ENCODE measurements at regions not wholly inside any gene's neighbourhood (a gene's known extent, or its start where the extent isn't known, plus 50 kb on each side); places are given as distances from the start of the nearest gene placed in this dataset.

DNA sequence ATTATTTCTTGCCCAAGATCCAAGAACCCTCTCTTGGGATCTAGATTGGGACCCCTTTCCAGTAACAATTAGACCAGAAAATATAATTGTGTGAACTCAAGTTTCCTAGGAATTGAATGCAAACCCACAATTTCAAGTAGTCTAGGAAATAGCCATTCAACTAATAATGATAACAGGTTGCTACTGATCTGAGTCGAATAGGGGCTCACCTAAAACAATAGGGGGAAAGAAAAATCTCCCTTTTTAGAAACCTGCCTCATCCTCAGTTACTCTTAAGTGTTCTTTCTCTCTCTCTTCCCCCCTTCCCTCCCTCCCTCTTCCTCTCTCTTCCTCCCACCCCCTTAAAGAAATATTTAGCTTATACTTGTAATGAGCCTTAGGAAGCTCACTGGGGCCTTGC lies 555.3 kb downstream of the IGSF11 start:
- TF ChIP-seq, protein P1, sequence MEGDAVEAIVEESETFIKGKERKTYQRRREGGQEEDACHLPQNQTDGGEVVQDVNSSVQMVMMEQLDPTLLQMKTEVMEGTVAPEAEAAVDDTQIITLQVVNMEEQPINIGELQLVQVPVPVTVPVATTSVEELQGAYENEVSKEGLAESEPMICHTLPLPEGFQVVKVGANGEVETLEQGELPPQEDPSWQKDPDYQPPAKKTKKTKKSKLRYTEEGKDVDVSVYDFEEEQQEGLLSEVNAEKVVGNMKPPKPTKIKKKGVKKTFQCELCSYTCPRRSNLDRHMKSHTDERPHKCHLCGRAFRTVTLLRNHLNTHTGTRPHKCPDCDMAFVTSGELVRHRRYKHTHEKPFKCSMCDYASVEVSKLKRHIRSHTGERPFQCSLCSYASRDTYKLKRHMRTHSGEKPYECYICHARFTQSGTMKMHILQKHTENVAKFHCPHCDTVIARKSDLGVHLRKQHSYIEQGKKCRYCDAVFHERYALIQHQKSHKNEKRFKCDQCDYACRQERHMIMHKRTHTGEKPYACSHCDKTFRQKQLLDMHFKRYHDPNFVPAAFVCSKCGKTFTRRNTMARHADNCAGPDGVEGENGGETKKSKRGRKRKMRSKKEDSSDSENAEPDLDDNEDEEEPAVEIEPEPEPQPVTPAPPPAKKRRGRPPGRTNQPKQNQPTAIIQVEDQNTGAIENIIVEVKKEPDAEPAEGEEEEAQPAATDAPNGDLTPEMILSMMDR (conservative IDR thresholded peaks at IDR 0.05; ENCODE audit: low read depth, low read length): no peak
- no peak for TF ChIP-seq EZH2 (IDR thresholded peaks at IDR 0.05; ENCODE audit: low read length, unreplicated experiment)
- no peak for TF ChIP-seq EZH2phosphoT487 (IDR thresholded peaks at IDR 0.05; ENCODE audit: borderline replicate concordance, low read length)

Data from PC-3 (cell line).